Calu3 (cell line): ENCODE measurements at regions not wholly inside any gene's neighbourhood (a gene's known extent, or its start where the extent isn't known, plus 50 kb on each side); places are given as distances from the start of the nearest gene placed in this dataset.

Experiments
- BruUV-seq: library from RNA; stranded (reverse); fragments of 400-500 nt; replicated peaks from 2 replicates; lab custom pipeline; 2021; lab: Mats Ljungman, UMichigan
- CTCF ChIA-PET: fragments of 300-600 bp; sonication (Branson Sonifier 250); formaldehyde crosslinking; loops from one replicate; lab custom pipeline; 2022; ENCODE audit warnings: antibody characterized with exemption; lab: Charles Lee
- DNase-seq: peaks from one replicate; pipeline ENCODE4 v3.0.0; 2022
- H3K27ac Mint-ChIP-seq: one replicate; pipeline ENCODE4 v1.8.0; 2022; ENCODE audit warnings: mixed read lengths; ENCODE audit not compliant: unreplicated experiment
- H3K27me3 Mint-ChIP-seq: one replicate; pipeline ENCODE4 v1.8.0; 2022; ENCODE audit warnings: mixed read lengths; ENCODE audit not compliant: unreplicated experiment
- H3K36me3 Mint-ChIP-seq: one replicate; pipeline ENCODE4 v1.8.0; 2022; ENCODE audit warnings: mild to moderate bottlenecking, moderate library complexity, mixed read lengths; ENCODE audit not compliant: insufficient read depth, unreplicated experiment
- H3K4me1 Mint-ChIP-seq: one replicate; pipeline ENCODE4 v1.8.0; 2022; ENCODE audit warnings: mild to moderate bottlenecking, low read depth, mixed read lengths; ENCODE audit not compliant: unreplicated experiment
- H3K4me3 Mint-ChIP-seq: one replicate; pipeline ENCODE4 v1.8.0; 2022; ENCODE audit warnings: mild to moderate bottlenecking, low read depth, moderate library complexity, mixed read lengths; ENCODE audit not compliant: unreplicated experiment
- H3K9me3 Mint-ChIP-seq: one replicate; pipeline ENCODE4 v1.8.0; 2022; ENCODE audit warnings: low read depth, mixed read lengths; ENCODE audit not compliant: unreplicated experiment
- CTCF ChIP-seq: fragments of 200-600 bp; IDR thresholded peaks from one replicate; pipeline ENCODE4 v1.8.0; 2022; ENCODE audit warnings: antibody characterized with exemption; ENCODE audit not compliant: unreplicated experiment
- intact Hi-C: fragments of 100-400 bp; cut with micrococcal nuclease; formaldehyde crosslinking; loops from one replicate; pipeline ENCODE4 v1.10.0; 2022; ENCODE audit not compliant: unreplicated experiment

DNA sequence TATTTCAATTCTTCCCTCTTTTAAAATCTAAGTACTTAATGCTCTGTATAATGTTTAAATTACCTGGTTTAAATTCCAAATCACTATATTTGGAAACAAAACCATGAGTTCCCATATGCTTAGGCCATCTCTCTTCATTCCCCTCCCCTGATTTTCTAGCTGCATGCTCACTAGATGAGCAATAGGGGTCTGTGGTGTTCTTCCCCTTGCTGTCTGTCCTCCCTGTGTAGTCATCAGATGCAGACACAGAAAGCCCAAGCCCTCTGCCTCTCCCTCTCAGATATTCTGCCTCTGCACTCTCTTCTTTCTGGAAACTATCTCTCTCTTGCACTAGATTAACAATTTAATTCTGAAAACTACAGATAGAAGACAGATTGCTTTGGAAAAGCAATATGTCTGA, 1730.2 kb downstream of the OLFM4 start:
- CTCF ChIA-PET: no interaction called here
- no peak for TF ChIP-seq CTCF
- intact Hi-C loops: no loop called here
- DNase-seq: no peak
- Mint-ChIP-seq H3K27ac (no peak overlapping the region), H3K4me1 (no peaks in the 10 kb centered on the region), H3K27me3 (no peaks in the 10 kb centered on the region), H3K9me3 (peaks cover 16% of the 10 kb centered on the region), H3K4me3 (no peak overlapping the region), H3K36me3 (no peaks in the 10 kb centered on the region)
- no TSS peak for BruUV-seq

DNA sequence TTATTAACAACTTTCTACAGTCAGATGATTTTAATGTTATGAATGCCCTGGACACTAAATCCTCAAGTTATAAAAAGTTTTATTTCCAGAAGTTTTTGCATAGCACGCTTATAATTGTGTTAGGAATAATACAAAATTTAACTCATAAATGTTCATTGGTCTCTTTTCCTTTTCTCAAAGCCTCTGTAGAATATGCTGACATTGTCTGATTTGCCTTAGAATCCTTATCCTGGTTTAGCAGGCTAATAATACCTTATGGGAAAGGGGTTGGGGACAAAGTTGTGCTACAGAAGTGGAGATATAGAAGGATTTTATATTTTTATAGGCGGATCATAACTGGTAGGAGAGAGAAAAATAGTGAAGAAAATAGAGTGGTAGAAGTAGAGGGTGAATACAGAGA, 1739.6 kb downstream of the OLFM4 start:
- Mint-ChIP-seq H3K4me3 (no peak overlapping the region), H3K36me3 (no peaks in the 10 kb centered on the region), H3K27me3 (no peaks in the 10 kb centered on the region), H3K27ac (no peak overlapping the region), H3K9me3 (peaks cover 10% of the 10 kb centered on the region), H3K4me1 (no peaks in the 10 kb centered on the region)
- CTCF ChIA-PET: no interaction called here
- no TSS peak for BruUV-seq
- intact Hi-C loops: no loop called here
- DNase-seq: no peak
- no peak for TF ChIP-seq CTCF

GRCh38 chr13:54775501-54776191, 1747.0 kb downstream of the OLFM4 start:
- no peaks in the 10 kb centered on the region for H3K4me1 Mint-ChIP-seq
- no peak for TF ChIP-seq CTCF
- no peak overlapping the region for H3K27ac Mint-ChIP-seq

GRCh38 chr13:54787754-54788153, 1759.1 kb downstream of the OLFM4 start:
- intact Hi-C loops: no loop called here
- no peak overlapping the region for H3K27ac Mint-ChIP-seq
- H3K9me3 Mint-ChIP-seq: peaks cover 5% of the 10 kb centered on the region
- no peaks in the 10 kb centered on the region for H3K27me3 Mint-ChIP-seq
- H3K4me1 Mint-ChIP-seq: no peaks in the 10 kb centered on the region
- H3K4me3 Mint-ChIP-seq: no peak overlapping the region
- no peak for DNase-seq
- H3K36me3 Mint-ChIP-seq: no peaks in the 10 kb centered on the region
- CTCF ChIA-PET: no interaction called here
- TF ChIP-seq CTCF: no peak
- no TSS peak for BruUV-seq

More at GRCh38 chr13:54775501-54776191, 1747.0 kb downstream of the OLFM4 start:
- no peaks in the 10 kb centered on the region for H3K27me3 Mint-ChIP-seq
- CTCF ChIA-PET: no interaction called here
- peaks cover 6% of the 10 kb centered on the region for H3K9me3 Mint-ChIP-seq
- DNase-seq: no peak
- intact Hi-C loops: no loop called here
- no peak overlapping the region for H3K4me3 Mint-ChIP-seq
- no peaks in the 10 kb centered on the region for H3K36me3 Mint-ChIP-seq
- no TSS peak for BruUV-seq
